T-cell (primary cell): ENCODE measurements at regions not wholly inside any gene's neighbourhood (a gene's known extent, or its start where the extent isn't known, plus 50 kb on each side); places are given as distances from the start of the nearest gene placed in this dataset.

Experiments used
- ATAC-seq, 4 experiments: fragments of 200-7000 bp in 3 of 4; fragments of 150-1000 bp in 1 of 4; cut with Tn5 transposase; replicated peaks in 1 of 4; 1 replicate in 3 of 4; 2 replicates in 1 of 4; pipeline ENCODE4 v1.10.0; 2021; ENCODE audit warnings: moderate library complexity in 3 of 4, mild to moderate bottlenecking in 2 of 4, moderate number of reproducible peaks in 1 of 4
- CTCF ChIA-PET, 2 donors: fragments of 300-600 bp; sonication (Branson Sonifier 250); formaldehyde crosslinking; loops; one replicate each; lab custom pipeline; 2022; ENCODE audit warnings: antibody characterized with exemption in 2 of 2; lab: Charles Lee
- POLR2A ChIA-PET, 2 donors: fragments of 300-600 bp; sonication (Branson Sonifier 250); formaldehyde crosslinking; loops; one replicate each; lab custom pipeline; 2022; ENCODE audit warnings: antibody characterized with exemption in 2 of 2; lab: Charles Lee
- DNase-seq, 35 experiments: peaks; one replicate each; pipeline versions ENCODE4 v3.0.0 to v3.0.0-alpha.2; 2013 to 2023
- H3K27ac ChIP-seq: one replicate; pipeline ENCODE4 v1.5.1; 2013; ENCODE audit warnings: low read length
- H3K27me3 ChIP-seq, 2 experiments: replicated peaks in 1 of 2; 1 replicate in 1 of 2; 2 replicates in 1 of 2; pipeline versions ENCODE4 v1.6.1 to v1.7.0; 2013; ENCODE audit warnings: low read length in 1 of 2, mixed read lengths in 1 of 2; ENCODE audit not compliant: control insufficient read depth in 2 of 2, insufficient read depth in 2 of 2; ENCODE audit errors: extremely low read depth in 1 of 2
- H3K36me3 ChIP-seq, 2 donors: 1 replicate in 1 of 2; 2 replicates in 1 of 2; pipeline versions ENCODE4 v1.6.1 to v1.7.0; 2013; ENCODE audit warnings: low read length in 1 of 2; ENCODE audit not compliant: control insufficient read depth in 2 of 2, insufficient read depth in 1 of 2; ENCODE audit errors: extremely low read depth in 1 of 2
- H3K4me1 ChIP-seq, 2 experiments: 1 replicate in 1 of 2; 2 replicates in 1 of 2; pipeline versions ENCODE4 v1.6.1 to v1.7.0; 2013; ENCODE audit warnings: low read length in 2 of 2, mixed read lengths in 1 of 2; ENCODE audit not compliant: insufficient read depth in 2 of 2, control insufficient read depth in 1 of 2; ENCODE audit errors: extremely low read depth in 1 of 2
- H3K4me3 ChIP-seq, 2 donors: 1 replicate in 1 of 2; 2 replicates in 1 of 2; pipeline versions ENCODE4 v1.5.1 to v1.7.0; 2013; ENCODE audit warnings: mild to moderate bottlenecking in 2 of 2, low read length in 1 of 2, moderate library complexity in 1 of 2; ENCODE audit not compliant: control insufficient read depth in 1 of 2; ENCODE audit errors: extremely low read depth in 1 of 2
- H3K9me3 ChIP-seq: 2 replicates; pipeline ENCODE4 v1.7.0; 2013
- H3K27ac Mint-ChIP-seq, 2 donors: one replicate each; pipeline ENCODE4 v1.8.0; 2020 to 2021; ENCODE audit warnings: mild to moderate bottlenecking in 2 of 2, mixed read lengths in 2 of 2
- H3K27me3 Mint-ChIP-seq, 2 donors: one replicate each; pipeline ENCODE4 v1.8.0; 2021 to 2022; ENCODE audit warnings: mixed read lengths in 2 of 2
- H3K36me3 Mint-ChIP-seq: one replicate; pipeline ENCODE4 v1.8.0; 2021; ENCODE audit warnings: mixed read lengths
- H3K4me1 Mint-ChIP-seq, 3 donors: one replicate each; pipeline ENCODE4 v1.8.0; 2020 to 2022; ENCODE audit warnings: mixed read lengths in 3 of 3, mild to moderate bottlenecking in 1 of 3
- H3K4me3 Mint-ChIP-seq, 3 donors: one replicate each; pipeline ENCODE4 v1.8.0; 2020 to 2022; ENCODE audit warnings: mild to moderate bottlenecking in 3 of 3, mixed read lengths in 3 of 3, moderate library complexity in 3 of 3
- H3K9me3 Mint-ChIP-seq, 3 donors: one replicate each; pipeline ENCODE4 v1.8.0; 2020 to 2022; ENCODE audit warnings: mixed read lengths in 3 of 3
- WGBS: methylation state at CpG from one replicate; pipeline ENCODE4 v1.1.5; 2013; ENCODE audit warnings: missing lambda C conversion rate; ENCODE audit not compliant: insufficient coverage; 5-methylcytosine and 5-hydroxymethylcytosine counted together

DNA sequence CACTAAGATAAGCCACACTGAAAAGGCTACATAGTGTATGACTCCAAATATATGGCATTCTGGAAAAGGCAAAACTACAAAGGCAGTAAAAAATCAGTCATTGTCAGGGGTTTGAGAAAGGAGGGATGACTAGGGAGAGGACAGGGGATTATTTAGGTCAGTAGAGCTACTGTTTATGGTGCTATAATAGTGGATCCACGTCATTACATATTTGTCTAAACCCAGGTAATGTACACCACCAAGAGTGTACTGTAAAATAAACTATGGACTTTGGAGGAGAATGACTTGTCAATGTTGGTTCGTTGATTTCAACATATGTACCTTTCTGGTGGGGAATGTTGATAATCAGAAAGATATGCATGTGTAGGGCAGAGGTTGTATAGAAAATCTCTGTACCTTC is 837.6 kb downstream of the FAM133A start:
- Mint-ChIP-seq H3K4me3 (no peak overlapping the region), H3K27me3 (peaks cover 0 to 9% of the 10 kb centered on the region in 2 donors), H3K9me3 (peaks cover 0 to 2% (median 0%) of the 10 kb centered on the region in 3 donors), H3K36me3 (no peaks in the 10 kb centered on the region), H3K27ac (no peak overlapping the region), H3K4me1 (no peaks in the 10 kb centered on the region)
- no peak overlapping the region for H3K27ac ChIP-seq
- no peaks in the 10 kb centered on the region for H3K36me3 ChIP-seq
- no CpG with 5 or more reads among the region's 2 CpGs for WGBS
- H3K27me3 ChIP-seq: no peaks in the 10 kb centered on the region
- POLR2A ChIA-PET: no interaction called here
- no peaks in the 10 kb centered on the region for H3K4me1 ChIP-seq
- no peak for DNase-seq
- H3K4me3 ChIP-seq: no peak overlapping the region
- no peak for ATAC-seq
- no peaks in the 10 kb centered on the region for H3K9me3 ChIP-seq
- CTCF ChIA-PET: no interaction called here

DNA sequence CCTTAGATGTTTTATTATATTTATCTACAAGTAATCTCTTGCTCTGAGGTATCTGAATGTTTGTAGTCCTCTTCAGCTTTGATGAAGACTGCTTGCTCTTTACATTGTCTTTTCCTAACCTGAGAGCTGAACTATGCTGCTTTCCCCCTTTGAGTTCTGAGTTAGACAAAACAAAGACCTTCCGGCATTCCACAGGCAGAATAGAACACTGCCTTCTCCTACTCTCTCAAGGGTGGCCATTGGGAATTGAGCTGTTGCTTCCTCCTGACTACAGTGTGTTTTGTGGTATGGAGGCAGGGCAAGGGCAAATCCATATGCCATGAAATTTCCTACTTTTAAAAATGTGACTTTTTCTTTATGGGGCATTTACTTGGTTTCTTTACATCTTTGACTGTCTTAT is 841.0 kb downstream of the FAM133A start:
- ATAC-seq (no peak), DNase-seq (no peak)
- Mint-ChIP-seq H3K27me3 (peaks cover 0 to 9% of the 10 kb centered on the region in 2 donors), H3K27ac (no peak overlapping the region), H3K36me3 (no peaks in the 10 kb centered on the region), H3K4me3 (no peak overlapping the region), H3K4me1 (no peaks in the 10 kb centered on the region), H3K9me3 (peaks cover 0 to 3% (median 2%) of the 10 kb centered on the region in 3 donors)
- POLR2A ChIA-PET: interaction anchor here in 1 of 2 donors (0.6 kb wide), 1 partner anchor 485 kb away, joined by 3 read pairs; no protein-coding TSS in a partner anchor
- CTCF ChIA-PET: no interaction called here
- Histone ChIP-seq H3K9me3 (peaks cover 2% of the 10 kb centered on the region), H3K27me3 (no peaks in the 10 kb centered on the region), H3K4me1 (no peaks in the 10 kb centered on the region), H3K4me3 (no peak overlapping the region), H3K36me3 (no peaks in the 10 kb centered on the region), H3K27ac (no peak overlapping the region)
- WGBS: no CpG with 5 or more reads among the region's 1 CpG

DNA sequence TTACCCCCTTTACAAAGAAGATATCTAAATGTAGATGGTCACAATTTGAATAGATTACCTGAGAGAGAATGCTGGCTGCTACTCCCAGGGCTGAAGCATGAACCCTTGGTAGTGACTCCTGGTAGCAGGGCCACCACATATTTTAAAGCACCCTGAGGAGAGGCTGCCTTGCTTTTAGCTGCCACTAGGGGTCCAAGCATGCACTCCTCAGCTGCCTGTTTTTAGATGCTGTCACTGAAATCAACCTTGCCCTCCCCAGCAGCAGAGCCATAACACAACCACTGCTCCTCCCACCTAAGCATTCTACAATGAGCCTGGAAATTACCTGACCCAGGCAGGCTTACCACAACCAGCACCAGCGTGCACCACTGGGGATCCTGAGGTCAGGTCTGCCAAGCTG is 850.9 kb downstream of the FAM133A start:
- Histone ChIP-seq H3K27me3 (no peaks in the 10 kb centered on the region), H3K4me1 (no peaks in the 10 kb centered on the region), H3K27ac (no peak overlapping the region), H3K36me3 (no peaks in the 10 kb centered on the region), H3K4me3 (no peak overlapping the region), H3K9me3 (no peaks in the 10 kb centered on the region)
- no peaks in the 10 kb centered on the region for H3K27me3 Mint-ChIP-seq
- DNase-seq (no peak), ATAC-seq (no peak)
- H3K36me3 Mint-ChIP-seq: no peaks in the 10 kb centered on the region
- POLR2A ChIA-PET: no interaction called here
- WGBS: no CpG with 5 or more reads among the region's 1 CpG
- no peak overlapping the region for H3K27ac Mint-ChIP-seq
- no peak overlapping the region for H3K4me3 Mint-ChIP-seq
- H3K9me3 Mint-ChIP-seq: peaks cover 0 to 11% (median 9%) of the 10 kb centered on the region in 3 donors
- no peaks in the 10 kb centered on the region for H3K4me1 Mint-ChIP-seq
- CTCF ChIA-PET: no interaction called here

DNA sequence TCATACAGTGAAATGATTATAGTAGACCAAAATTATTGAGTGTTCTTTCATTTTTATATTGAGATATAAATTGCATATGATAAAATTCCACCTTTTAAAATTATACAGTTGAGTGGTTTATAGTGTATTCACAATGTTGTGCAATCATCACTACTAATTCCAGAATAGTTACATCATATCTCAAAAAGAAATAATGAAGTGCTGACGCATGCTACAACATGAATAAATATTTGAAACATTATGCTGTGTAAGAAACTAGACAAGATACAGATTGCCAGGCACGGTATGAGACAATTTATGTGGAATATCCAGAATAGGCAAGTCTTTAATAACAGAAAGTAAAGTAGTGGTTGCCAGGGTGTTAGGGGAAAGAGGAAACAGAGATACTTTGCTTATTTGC is 871.7 kb downstream of the FAM133A start:
- Mint-ChIP-seq H3K9me3 (peaks cover 0 to 8% (median 0%) of the 10 kb centered on the region in 3 donors), H3K27ac (no peak overlapping the region), H3K4me3 (no peak overlapping the region), H3K4me1 (no peaks in the 10 kb centered on the region), H3K27me3 (no peaks in the 10 kb centered on the region), H3K36me3 (no peaks in the 10 kb centered on the region)
- ChIA-PET CTCF (no interaction called here), POLR2A (no interaction called here)
- no peaks in the 10 kb centered on the region for H3K27me3 ChIP-seq
- no peaks in the 10 kb centered on the region for H3K36me3 ChIP-seq
- DNase-seq (no peak), ATAC-seq (no peak)
- no CpG with 5 or more reads among the region's 2 CpGs for WGBS
- H3K4me1 ChIP-seq: no peaks in the 10 kb centered on the region
- no peak overlapping the region for H3K27ac ChIP-seq
- H3K9me3 ChIP-seq: no peaks in the 10 kb centered on the region
- H3K4me3 ChIP-seq: no peak overlapping the region

DNA sequence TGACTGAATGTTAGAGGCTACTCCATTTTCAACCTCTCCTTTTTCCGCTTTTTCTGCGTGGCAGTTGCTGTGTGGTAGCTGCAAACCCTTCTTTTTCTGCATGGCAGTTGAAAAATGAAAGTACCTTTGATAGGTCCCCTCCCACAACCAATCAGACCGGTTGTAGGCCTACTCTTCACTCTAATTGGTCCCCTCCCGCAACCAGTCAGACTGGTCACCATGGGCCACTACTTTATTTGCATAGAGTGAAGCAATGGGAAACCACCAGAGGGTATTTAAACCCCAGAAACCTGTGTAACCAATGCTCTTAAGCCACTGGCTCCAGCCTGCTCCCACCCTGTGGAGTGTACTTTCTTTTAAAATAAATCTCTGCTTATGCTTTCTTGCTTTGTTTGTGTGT is 877.8 kb downstream of the FAM133A start:
- ChIA-PET POLR2A (no interaction called here), CTCF (no interaction called here)
- no peak overlapping the region for H3K27ac ChIP-seq
- WGBS: no CpG with 5 or more reads among the region's 4 CpGs
- peaks cover 0 to 4% (median 0%) of the 10 kb centered on the region in 3 donors for H3K9me3 Mint-ChIP-seq
- H3K27me3 ChIP-seq: no peaks in the 10 kb centered on the region
- no peaks in the 10 kb centered on the region for H3K4me1 Mint-ChIP-seq
- H3K4me3 ChIP-seq: no peak overlapping the region
- no peaks in the 10 kb centered on the region for H3K4me1 ChIP-seq
- H3K36me3 ChIP-seq: no peaks in the 10 kb centered on the region
- H3K9me3 ChIP-seq: peaks cover 2% of the 10 kb centered on the region
- H3K27me3 Mint-ChIP-seq: no peaks in the 10 kb centered on the region
- H3K36me3 Mint-ChIP-seq: no peaks in the 10 kb centered on the region
- ATAC-seq (no peak), DNase-seq (no peak)
- H3K27ac Mint-ChIP-seq: no peak overlapping the region
- H3K4me3 Mint-ChIP-seq: no peak overlapping the region

DNA sequence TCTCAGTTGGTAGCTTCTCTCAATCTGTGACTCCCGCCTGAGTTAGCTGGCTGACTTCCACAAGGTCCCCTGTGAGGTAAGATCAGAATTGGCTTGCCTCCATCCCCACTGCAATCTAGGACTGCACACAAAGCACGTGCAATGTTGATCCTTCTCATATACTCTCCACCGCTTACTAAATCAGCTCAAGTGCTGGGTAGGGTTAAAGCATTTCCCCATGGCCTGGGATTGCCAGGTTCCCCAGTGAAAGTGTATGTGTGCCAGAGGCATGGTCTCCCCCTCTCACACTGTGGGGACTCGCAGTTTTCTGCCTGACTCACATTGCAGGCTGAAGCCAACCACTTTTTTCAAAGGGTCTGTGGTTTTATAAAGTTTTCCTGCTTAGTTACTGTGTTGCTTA is 886.9 kb downstream of the FAM133A start:
- POLR2A ChIA-PET: no interaction called here
- no peaks in the 10 kb centered on the region for H3K27me3 Mint-ChIP-seq

More for the DNA sequence above, 886.9 kb downstream of the FAM133A start:
- no peaks in the 10 kb centered on the region for H3K4me1 ChIP-seq
- DNase-seq (no peak), ATAC-seq (no peak)
- CTCF ChIA-PET: no interaction called here
- no peak overlapping the region for H3K27ac Mint-ChIP-seq
- no peak overlapping the region for H3K4me3 ChIP-seq
- H3K9me3 Mint-ChIP-seq: peaks cover 0 to 8% (median 0%) of the 10 kb centered on the region in 3 donors
- no peaks in the 10 kb centered on the region for H3K36me3 ChIP-seq
- no peak overlapping the region for H3K27ac ChIP-seq
- WGBS: 80% methylated on average over 1 of the region's 4 CpGs
- H3K4me3 Mint-ChIP-seq: no peak overlapping the region
- H3K9me3 ChIP-seq: no peaks in the 10 kb centered on the region
- H3K27me3 ChIP-seq: no peaks in the 10 kb centered on the region
- H3K4me1 Mint-ChIP-seq: no peaks in the 10 kb centered on the region
- no peaks in the 10 kb centered on the region for H3K36me3 Mint-ChIP-seq
